ENCODE measurements at regions not wholly inside any gene's neighbourhood (a gene's known extent, or its start where the extent isn't known, plus 50 kb on each side); places are given as distances from the start of the nearest gene placed in this dataset.

GRCh38 chr9:81116340-81117137 is 572.8 kb downstream of the TLE1 start:
- intact Hi-C loops (cut with DNase I, micrococcal nuclease), result no loop called here
- DNase-seq, result no peak
- ATAC-seq, result no peak

DNA sequence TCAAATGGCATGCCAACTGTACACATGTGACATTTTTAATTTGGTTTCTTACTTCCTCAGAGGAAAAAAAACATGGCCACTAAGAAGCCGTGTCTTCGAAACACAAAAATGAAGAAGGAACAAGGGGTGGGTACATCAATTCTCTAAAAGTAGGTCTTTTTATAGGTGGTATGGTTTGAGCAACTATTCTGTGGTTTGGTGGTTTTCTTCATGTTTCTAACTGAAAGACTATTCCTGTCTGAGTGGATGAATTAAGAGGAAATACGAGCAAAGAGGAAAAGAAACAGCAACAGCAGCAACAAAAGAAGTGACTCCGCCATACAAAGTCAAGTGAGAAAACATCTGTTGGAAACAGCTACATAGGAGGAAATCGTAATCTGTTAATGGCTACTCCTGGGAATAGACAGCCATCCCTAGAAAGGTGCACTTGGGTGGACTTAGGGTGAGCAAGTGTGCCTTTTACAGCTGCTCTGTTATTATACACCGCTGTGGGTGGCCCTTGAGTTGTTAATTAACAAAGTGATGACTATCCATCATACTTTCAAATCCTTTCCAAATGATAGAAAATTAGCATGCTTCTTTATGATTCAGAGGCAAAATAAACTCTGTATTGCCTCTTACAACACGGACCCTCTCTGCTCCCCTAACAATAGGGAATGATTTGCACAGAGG is 575.8 kb downstream of the TLE1 start:
- intact Hi-C loops (cut with DNase I, micrococcal nuclease), result no loop called here
- no peak for ATAC-seq
- DNase-seq, result no peak

GRCh38 chr9:81112627-81113452 is 576.5 kb downstream of the TLE1 start:
- ATAC-seq, result no peak
- no peak for DNase-seq
- intact Hi-C loops (cut with DNase I, micrococcal nuclease), result no loop called here

DNA sequence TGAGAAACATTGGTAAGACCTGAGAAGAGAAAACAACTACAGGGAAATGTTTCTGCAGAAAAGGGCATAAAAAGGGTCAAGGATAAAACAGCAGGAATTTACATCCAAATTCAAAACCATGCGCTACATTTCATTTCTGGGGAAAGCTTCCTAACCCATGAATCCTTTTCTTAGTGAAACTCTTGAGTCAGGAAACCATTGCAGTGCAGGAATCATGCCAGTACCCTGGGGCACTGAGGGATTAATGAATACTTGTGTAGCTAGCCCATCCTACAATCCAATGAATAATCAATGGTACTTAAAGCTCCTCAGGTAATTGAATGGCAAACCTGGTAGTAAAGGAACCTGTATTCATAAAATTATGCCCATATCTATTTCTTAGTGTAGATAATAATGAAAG is 580.5 kb downstream of the TLE1 start:
- no peak for DNase-seq
- ATAC-seq, result no peak
- intact Hi-C loops (cut with DNase I, micrococcal nuclease), result no loop called here

DNA sequence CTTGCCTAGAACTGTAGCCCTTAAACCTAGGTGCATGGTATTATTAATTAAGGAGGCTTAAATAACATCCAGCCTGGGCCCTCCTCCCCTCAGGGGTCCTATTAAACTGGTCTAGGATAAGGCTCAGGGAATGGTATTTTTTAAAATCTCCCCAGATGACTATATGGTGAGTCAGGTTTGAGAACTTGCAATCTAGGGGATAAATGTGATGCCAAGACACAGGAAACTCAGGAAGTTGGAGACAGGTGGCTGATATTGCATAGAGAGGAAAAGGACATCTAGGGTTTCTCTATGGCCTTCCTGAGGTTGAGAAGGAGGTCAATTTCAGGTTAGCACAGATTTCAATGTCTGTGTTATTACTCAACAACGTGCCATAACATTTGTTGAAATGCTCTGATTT is 581.0 kb downstream of the TLE1 start:
- DNase-seq (no peak), ATAC-seq (no peak)
- intact Hi-C loops (cut with DNase I, micrococcal nuclease), result no loop called here

DNA sequence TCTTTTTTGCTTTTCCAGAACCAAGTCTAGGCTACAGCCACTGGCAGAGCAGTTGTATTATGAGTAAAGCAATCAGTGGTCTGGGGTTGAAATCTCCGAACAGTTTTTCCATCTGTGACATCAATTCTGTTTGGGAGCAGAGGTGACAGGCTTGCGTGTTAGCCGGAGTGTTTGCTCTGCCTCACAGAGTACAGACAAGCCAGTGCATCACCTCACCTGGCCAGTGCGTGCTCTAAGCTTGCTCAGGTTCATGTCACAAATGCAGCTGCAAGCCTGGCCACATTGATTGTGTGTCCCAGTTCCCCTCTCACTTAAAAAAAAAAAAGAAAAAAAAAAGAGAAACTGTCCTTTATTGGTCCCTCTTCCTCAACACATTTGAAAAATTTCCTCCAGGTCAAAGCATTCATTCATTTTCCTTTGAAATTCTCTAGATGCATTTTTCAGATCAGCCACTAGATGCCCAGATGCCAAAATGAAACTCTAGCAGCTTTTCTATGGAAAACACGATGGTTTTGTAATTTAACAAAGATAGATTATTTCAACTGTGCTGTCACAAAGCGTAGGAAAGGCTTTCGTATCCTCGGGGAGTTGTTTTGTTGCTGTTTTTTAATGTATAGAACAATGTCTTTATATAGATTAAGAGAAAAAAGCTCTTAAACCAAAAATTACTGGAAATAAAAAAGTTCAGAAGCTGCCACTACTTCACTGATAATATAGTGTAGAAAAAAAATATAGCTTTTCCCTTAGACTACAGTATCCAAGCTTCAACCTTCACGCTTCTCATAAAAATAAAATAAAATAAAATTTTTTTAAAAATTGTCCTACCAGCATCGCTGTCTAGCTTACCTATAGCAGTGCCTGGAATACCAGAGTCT is 585.5 kb downstream of the TLE1 start:
- DNase-seq (no peak), ATAC-seq (no peak)
- intact Hi-C loops (cut with DNase I, micrococcal nuclease), result no loop called here

DNA sequence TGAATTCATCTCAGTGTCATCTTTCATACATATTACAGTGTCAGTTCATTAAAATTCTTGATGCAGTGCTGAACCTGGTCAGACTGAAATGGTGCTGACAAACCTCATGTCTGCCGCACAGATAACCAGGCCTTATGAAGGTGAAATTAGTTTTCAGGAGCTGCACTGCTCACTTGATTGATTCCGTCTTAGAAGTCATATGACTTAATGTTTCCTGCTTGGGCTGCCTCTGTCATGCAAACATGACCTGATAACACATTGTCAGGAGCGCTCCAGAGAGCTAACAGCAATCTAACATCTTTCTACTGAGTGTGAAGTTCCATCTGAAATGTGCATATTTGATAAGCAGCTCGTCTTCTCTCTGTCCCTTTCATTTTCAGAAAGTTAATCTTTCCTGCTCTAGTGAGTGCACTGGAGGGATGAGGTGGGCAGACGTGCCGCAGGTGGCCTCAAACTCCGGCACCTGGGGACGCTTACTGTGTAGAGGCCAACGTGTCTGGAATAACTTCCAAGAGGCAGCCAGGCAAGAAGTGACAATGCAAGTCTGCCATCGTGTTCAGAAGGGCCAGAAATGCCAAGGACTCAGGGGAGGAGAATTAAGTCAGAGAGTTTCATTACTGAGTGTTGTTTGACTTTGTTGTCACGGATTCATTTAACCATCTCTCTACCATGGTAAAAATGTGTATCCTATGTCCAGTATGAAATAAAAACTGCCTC is 592.1 kb downstream of the TLE1 start:
- ATAC-seq (no peak), DNase-seq (no peak)
- intact Hi-C loops (cut with DNase I, micrococcal nuclease), result no loop called here

DNA sequence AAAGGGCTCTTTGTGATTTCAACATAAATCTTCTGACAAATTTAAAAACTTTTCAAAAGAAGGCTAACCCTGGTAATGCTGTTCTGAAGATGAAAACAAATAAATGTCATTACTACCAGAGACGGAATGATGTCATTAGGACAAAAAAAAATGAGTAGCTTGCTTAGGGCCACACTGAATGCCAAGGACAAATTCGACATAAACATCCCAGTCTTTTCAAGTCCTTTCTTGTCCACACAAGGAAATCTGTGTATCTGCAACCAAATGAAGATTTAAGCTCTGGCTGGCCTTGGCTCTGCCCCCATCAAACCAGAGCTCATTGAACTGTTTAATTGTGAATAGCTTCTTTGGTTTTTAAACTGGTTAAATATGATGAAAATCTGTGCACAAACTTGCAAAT is 592.7 kb downstream of the TLE1 start:
- ATAC-seq (no peak), DNase-seq (no peak)
- intact Hi-C loops (cut with DNase I, micrococcal nuclease), result no loop called here

GRCh38 chr9:81092057-81092456 is 597.3 kb downstream of the TLE1 start:
- no peak for ATAC-seq
- DNase-seq, result no peak
- intact Hi-C loops (cut with DNase I, micrococcal nuclease), result no loop called here

DNA sequence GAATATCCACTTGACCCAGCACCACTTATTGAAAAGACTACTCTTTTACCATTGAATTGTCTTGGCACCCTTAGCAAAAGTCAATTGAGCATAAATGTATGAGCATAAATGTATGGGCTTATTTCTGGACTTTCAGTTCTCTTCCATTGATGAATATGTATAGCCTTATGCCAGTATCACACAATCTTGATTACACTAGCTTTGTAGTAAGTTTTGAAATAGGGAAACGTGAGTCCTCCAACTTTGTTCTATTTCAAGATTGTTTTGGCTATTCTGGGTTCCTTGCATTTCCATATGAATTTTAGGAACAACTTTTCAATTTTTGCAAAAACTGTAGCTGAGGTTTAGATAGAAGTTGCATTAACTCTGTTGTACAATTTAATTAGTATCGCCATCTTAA is 601.0 kb downstream of the TLE1 start:
- DNase-seq, result no peak
- intact Hi-C loops (cut with DNase I, micrococcal nuclease), result no loop called here
- no peak for ATAC-seq

DNA sequence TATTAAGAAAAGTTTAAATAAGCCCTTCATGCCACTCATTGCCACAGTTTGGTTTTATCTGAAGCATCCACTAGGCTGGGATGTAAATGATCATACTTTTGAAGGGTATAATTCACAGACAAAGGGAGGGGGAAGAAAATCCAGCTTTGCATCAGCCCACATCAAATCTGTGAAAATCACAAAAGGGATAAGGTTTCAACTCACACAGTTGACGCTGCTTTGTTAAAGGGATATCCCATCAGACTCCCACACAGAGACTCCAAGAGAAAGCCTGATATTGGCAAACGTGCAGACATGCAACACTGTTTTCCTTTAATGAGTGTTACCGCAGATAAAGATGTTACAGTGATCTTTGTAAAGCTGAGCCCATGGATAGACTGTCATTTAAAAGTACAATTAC is 602.9 kb downstream of the TLE1 start:
- intact Hi-C loops (cut with DNase I, micrococcal nuclease), result no loop called here
- ATAC-seq (no peak), DNase-seq (no peak)

DNA sequence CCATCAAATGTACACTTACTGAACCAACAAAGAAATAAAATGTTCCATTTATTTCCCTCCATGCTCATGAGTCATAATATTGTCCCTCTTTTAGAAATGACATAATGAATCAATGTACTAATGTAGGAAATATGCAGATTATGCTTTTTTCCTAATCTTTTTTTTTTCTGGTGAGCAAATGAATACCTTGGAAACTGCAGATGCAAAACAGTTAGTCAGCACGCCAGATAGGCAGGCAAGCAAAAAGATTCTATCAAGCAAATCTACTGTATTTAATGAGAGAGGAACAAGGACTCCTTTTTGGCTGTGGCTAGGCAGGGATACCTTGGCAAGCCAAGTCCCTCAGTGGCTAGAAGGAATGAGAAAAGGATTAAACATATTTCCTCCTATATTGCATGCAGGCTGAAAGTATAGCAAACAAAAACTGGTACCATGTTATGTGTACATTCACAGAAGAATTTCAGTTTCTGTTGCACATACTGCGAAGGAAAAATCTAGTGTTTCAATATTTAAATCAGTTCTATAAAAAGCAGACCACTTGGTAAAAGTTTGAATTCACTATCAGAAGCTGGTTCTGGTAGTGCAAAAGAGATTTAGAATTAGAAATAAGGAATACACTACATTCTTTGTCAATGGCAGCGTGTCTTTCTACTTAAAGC is 605.4 kb downstream of the TLE1 start:
- intact Hi-C loops (cut with DNase I, micrococcal nuclease), result no loop called here
- DNase-seq (no peak), ATAC-seq (no peak)

- no peak for DNase-seq
- no peak for ATAC-seq
- intact Hi-C loops (cut with DNase I, micrococcal nuclease), result no loop called here
Measured at GRCh38 chr9:81083067-81083466, 606.3 kb downstream of the TLE1 start.

DNA sequence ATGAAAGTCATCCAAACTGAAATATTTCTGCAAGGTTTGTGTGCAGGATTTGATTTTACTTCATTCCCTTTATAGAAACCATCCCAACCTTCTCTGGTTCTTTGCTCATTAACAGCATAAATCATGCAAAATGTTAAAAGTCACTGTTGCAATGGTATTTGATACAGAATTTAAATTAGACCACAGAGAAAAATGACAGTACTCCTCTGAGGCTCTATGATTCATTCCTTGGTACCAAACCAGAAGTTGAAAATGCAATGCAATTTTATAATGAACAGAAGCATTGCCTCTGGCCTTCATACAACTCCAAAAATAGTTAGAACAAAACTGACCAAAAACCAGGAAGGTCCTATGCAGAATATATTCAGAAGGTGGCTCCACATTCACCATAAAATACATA is 607.1 kb downstream of the TLE1 start:
- no peak for ATAC-seq
- intact Hi-C loops (cut with DNase I, micrococcal nuclease), result no loop called here
- no peak for DNase-seq

DNA sequence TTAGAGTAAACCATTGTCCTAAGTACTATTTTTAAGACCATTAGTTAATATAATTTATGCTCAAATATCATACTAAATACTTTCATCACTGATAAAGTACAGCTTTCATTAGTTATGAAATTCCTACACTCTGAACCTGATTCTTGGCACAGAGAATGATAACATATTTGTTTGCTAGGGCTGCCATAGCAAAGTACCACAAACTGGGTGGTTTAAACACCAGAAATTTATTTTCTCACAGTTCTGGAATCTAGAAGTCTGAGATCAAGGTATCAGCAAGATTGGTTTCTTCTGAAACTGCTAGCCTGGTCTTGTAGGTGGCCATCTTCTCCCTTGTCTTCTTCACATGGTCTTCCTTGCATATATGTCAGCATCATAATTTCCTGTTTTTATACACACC is 608.4 kb downstream of the TLE1 start:
- DNase-seq, result no peak
- intact Hi-C loops (cut with DNase I, micrococcal nuclease), result no loop called here

DNA sequence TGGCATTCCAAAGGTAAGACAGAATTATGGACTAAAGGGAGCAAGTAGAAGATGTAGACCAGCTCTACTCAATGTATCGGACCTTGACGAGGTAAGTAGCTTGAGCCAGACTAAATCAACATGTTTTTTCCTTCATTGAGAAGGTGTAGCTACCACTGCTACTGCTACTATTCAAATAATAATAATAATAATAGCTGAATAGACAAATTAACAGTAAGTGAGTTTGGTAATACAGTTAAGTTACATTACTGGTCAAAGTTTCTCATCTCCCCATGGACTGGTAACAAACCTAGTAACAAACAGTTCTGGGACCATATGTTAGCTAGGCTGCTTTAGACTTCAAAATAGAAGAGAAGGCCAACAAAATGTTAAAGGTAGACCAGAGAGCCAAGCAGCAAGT is 609.2 kb downstream of the TLE1 start:
- intact Hi-C loops (cut with DNase I, micrococcal nuclease), result no loop called here
- no peak for ATAC-seq
- DNase-seq, result no peak

More for the DNA sequence above, 608.4 kb downstream of the TLE1 start:
- ATAC-seq, result no peak

GRCh38 chr9:81079055-81079454 is 610.3 kb downstream of the TLE1 start:
- ATAC-seq, result no peak
- intact Hi-C loops (cut with DNase I, micrococcal nuclease), result no loop called here
- no peak for DNase-seq

- no peak for DNase-seq
- no peak for ATAC-seq
- intact Hi-C loops (cut with DNase I, micrococcal nuclease), result no loop called here
Measured at GRCh38 chr9:81078555-81078954, 610.8 kb downstream of the TLE1 start.

Measured in left colon (tissue), 2 donors.